Activated CD4-positive, alpha-beta T cell treated with anti-CD3 and anti-CD28 coated beads, Interleukin-2, amount 10 ng/mL, durations not matched to agents 24 days and 14 days (primary cell): ENCODE measurements at regions not wholly inside any gene's neighbourhood (a gene's known extent, or its start where the extent isn't known, plus 50 kb on each side); places are given as distances from the start of the nearest gene placed in this dataset.
"Not testable (repeated sequence)": the region's sequence is repeated elsewhere in the genome, so short reads cannot be mapped to it uniquely, and the experiment has no call there.

Experiments
- DNase-seq: peaks from one replicate; pipeline ENCODE4 v3.0.0; 2022
- H3K27ac Mint-ChIP-seq: one replicate; pipeline ENCODE4 v1.8.0; 2022; ENCODE audit warnings: mild to moderate bottlenecking, mixed read lengths
- H3K27me3 Mint-ChIP-seq: one replicate; pipeline ENCODE4 v1.8.0; 2022; ENCODE audit warnings: mixed read lengths
- H3K36me3 Mint-ChIP-seq: one replicate; pipeline ENCODE4 v1.8.0; 2022; ENCODE audit warnings: low read depth, mild to moderate bottlenecking, mixed read lengths
- H3K4me1 Mint-ChIP-seq: one replicate; pipeline ENCODE4 v1.8.0; 2021; ENCODE audit warnings: mixed read lengths
- H3K4me3 Mint-ChIP-seq: one replicate; pipeline ENCODE4 v1.8.0; 2022; ENCODE audit warnings: mild to moderate bottlenecking, moderate library complexity, mixed read lengths
- H3K9me3 Mint-ChIP-seq: one replicate; pipeline ENCODE4 v1.8.0; 2021; ENCODE audit warnings: mixed read lengths
- intact Hi-C: fragments of 100-400 bp; cut with micrococcal nuclease; formaldehyde crosslinking; loops from one replicate; pipeline ENCODE4 v1.15.1; 2023

GRCh38 chr6:166703149-166703710, 76.2 kb upstream of the RPS6KA2 start:
- Mint-ChIP-seq H3K36me3 (no peaks in the 10 kb centered on the region), H3K4me1 (peaks cover 2% of the 10 kb centered on the region), H3K27me3 (peaks cover 11% of the 10 kb centered on the region), H3K9me3 (no peaks in the 10 kb centered on the region), H3K4me3 (no peak overlapping the region), H3K27ac (no peak overlapping the region)
- intact Hi-C loops: no loop called here
- no peak for DNase-seq

- H3K9me3 Mint-ChIP-seq, H3K27ac Mint-ChIP-seq, H3K4me3 Mint-ChIP-seq, intact Hi-C loops, H3K27me3 Mint-ChIP-seq, H3K4me1 Mint-ChIP-seq, H3K36me3 Mint-ChIP-seq, DNase-seq: not testable (repeated sequence)
Observed at GRCh38 chr6:166701424-166701823, 74.4 kb upstream of the RPS6KA2 start.

- intact Hi-C loops, DNase-seq, H3K27me3 Mint-ChIP-seq, H3K4me1 Mint-ChIP-seq, H3K27ac Mint-ChIP-seq, H3K9me3 Mint-ChIP-seq, H3K4me3 Mint-ChIP-seq, H3K36me3 Mint-ChIP-seq: not testable (repeated sequence)
Observed at GRCh38 chr6:166700871-166701270, 73.8 kb upstream of the RPS6KA2 start.

GRCh38 chr6:166697113-166697512, 70.1 kb upstream of the RPS6KA2 start:
- DNase-seq: no peak
- no peaks in the 10 kb centered on the region for H3K27me3 Mint-ChIP-seq
- no peak overlapping the region for H3K4me3 Mint-ChIP-seq
- intact Hi-C loops: no loop called here
- no peak overlapping the region for H3K27ac Mint-ChIP-seq
- H3K9me3 Mint-ChIP-seq: no peaks in the 10 kb centered on the region
- no peaks in the 10 kb centered on the region for H3K4me1 Mint-ChIP-seq
- no peaks in the 10 kb centered on the region for H3K36me3 Mint-ChIP-seq

- Mint-ChIP-seq H3K27ac (no peak overlapping the region), H3K4me1 (no peaks in the 10 kb centered on the region), H3K9me3 (no peaks in the 10 kb centered on the region), H3K27me3 (no peaks in the 10 kb centered on the region), H3K36me3 (no peaks in the 10 kb centered on the region), H3K4me3 (no peak overlapping the region)
- no peak for DNase-seq
- intact Hi-C loops: no loop called here
Observed at GRCh38 chr6:166693880-166694279, 66.8 kb upstream of the RPS6KA2 start.

DNA sequence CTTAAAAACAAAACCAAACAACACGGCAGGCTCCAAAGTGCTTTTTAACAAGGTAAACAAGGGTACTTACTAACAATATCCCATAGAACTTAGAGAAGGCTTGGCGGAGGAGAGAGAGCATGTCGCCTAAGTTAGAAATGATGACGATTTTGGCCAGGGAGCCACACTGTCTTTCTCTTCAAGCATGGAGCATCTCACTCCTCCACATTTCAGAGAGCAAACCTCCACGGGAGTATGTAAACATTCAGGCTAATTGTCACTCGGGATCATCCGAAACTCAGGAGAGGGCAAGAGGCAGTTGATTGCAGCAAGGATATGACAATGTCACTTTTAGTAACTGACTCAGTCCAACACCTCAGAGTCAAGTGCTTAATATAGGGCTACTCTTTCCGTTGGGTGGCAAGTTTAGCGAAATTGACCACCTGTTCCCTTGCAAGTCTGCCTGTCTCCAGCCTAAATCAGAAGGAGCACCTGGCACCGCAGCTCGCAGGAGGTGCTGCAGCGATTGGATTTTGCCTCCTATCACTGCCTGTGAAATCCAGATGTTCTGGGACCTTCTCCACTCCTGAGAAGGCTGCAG, 65.8 kb upstream of the RPS6KA2 start:
- intact Hi-C loops: no loop called here
- Mint-ChIP-seq H3K27ac (no peak overlapping the region), H3K36me3 (no peaks in the 10 kb centered on the region), H3K4me3 (no peak overlapping the region), H3K9me3 (no peaks in the 10 kb centered on the region), H3K4me1 (no peaks in the 10 kb centered on the region), H3K27me3 (no peaks in the 10 kb centered on the region)
- no peak for DNase-seq

DNA sequence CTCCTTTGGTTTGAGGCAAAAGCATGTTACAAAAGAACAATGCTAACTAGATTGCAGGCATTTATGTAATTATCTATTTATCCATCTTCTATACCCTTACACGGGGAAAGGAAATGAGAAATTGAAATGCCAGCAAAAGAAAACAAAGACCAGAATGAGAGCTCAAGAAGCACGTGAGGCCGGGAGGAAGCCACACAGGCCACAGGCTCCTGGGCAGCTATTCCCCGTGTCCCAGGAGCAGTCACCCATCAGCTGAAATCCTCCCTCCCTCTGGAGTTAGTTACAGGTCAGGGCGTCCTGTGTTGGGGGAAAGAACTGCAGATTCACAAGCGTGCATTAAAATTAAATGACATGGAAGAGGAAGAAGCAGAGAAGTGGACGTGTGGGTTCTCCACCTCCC, 64.7 kb upstream of the RPS6KA2 start:
- H3K27me3 Mint-ChIP-seq: no peaks in the 10 kb centered on the region
- no peaks in the 10 kb centered on the region for H3K9me3 Mint-ChIP-seq
- H3K27ac Mint-ChIP-seq: no peak overlapping the region
- H3K36me3 Mint-ChIP-seq: no peaks in the 10 kb centered on the region
- no peaks in the 10 kb centered on the region for H3K4me1 Mint-ChIP-seq
- intact Hi-C loops: no loop called here
- DNase-seq: no peak
- no peak overlapping the region for H3K4me3 Mint-ChIP-seq

DNA sequence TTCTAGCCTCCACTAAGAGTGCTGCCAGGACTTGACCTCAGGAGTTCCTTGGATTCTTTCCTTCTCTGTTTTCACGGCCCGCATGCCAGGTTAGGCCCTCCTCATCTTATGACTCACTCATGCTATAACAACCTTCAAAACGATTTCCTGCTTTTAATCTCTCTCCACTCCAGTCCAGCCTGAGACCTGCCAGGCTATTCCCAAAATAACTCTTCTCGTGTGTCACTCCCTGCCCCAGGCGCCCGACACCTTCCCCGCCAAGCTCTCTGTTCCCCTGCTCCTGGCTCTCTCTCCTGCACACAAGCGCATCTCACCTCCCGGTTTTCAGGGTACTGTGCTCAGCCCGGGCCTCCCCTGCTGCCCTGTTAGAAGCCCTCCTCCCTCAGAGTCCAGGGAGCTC, 64.1 kb upstream of the RPS6KA2 start:
- no peaks in the 10 kb centered on the region for H3K4me1 Mint-ChIP-seq
- intact Hi-C loops: no loop called here
- H3K27me3 Mint-ChIP-seq: no peaks in the 10 kb centered on the region
- H3K27ac Mint-ChIP-seq: no peak overlapping the region
- no peaks in the 10 kb centered on the region for H3K36me3 Mint-ChIP-seq
- H3K4me3 Mint-ChIP-seq: no peak overlapping the region
- no peak for DNase-seq
- H3K9me3 Mint-ChIP-seq: no peaks in the 10 kb centered on the region

GRCh38 chr6:166689687-166690086, 62.6 kb upstream of the RPS6KA2 start:
- DNase-seq: no peak
- Mint-ChIP-seq H3K27me3 (no peaks in the 10 kb centered on the region), H3K27ac (no peak overlapping the region), H3K4me3 (no peak overlapping the region), H3K9me3 (no peaks in the 10 kb centered on the region), H3K36me3 (no peaks in the 10 kb centered on the region), H3K4me1 (no peaks in the 10 kb centered on the region)
- intact Hi-C loops: no loop called here

GRCh38 chr6:166688901-166689300, 61.9 kb upstream of the RPS6KA2 start:
- Mint-ChIP-seq H3K36me3 (no peaks in the 10 kb centered on the region), H3K27me3 (no peaks in the 10 kb centered on the region), H3K9me3 (no peaks in the 10 kb centered on the region), H3K4me1 (no peaks in the 10 kb centered on the region), H3K27ac (no peak overlapping the region), H3K4me3 (no peak overlapping the region)
- DNase-seq: no peak
- intact Hi-C loops: no loop called here

DNA sequence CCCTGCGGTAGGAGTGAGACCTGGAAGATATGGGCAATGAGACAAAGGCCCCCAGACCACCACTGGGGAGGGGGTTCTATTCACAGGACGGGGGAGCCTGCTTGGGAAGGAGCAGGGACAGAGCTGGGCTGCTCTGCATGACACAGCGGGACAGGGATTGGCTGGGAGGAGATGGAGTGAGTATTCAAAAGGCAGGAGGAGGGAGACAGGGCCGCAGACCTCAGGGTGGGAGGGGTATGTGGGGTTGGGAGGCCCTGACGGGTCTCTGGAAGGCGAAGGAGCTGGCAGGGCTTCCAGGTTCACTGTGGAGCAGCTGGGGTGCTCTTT, 60.8 kb upstream of the RPS6KA2 start:
- intact Hi-C loops: no loop called here
- no peaks in the 10 kb centered on the region for H3K9me3 Mint-ChIP-seq
- no peaks in the 10 kb centered on the region for H3K27me3 Mint-ChIP-seq
- no peak for DNase-seq
- no peaks in the 10 kb centered on the region for H3K36me3 Mint-ChIP-seq
- H3K27ac Mint-ChIP-seq: no peak overlapping the region
- no peaks in the 10 kb centered on the region for H3K4me1 Mint-ChIP-seq
- H3K4me3 Mint-ChIP-seq: no peak overlapping the region

- Mint-ChIP-seq H3K4me1 (no peaks in the 10 kb centered on the region), H3K9me3 (no peaks in the 10 kb centered on the region), H3K27me3 (no peaks in the 10 kb centered on the region), H3K27ac (no peak overlapping the region), H3K4me3 (no peak overlapping the region), H3K36me3 (no peaks in the 10 kb centered on the region)
- no peak for DNase-seq
- intact Hi-C loops: no loop called here
Observed at GRCh38 chr6:166687070-166687878, 60.2 kb upstream of the RPS6KA2 start.

- Mint-ChIP-seq H3K36me3 (no peaks in the 10 kb centered on the region), H3K27ac (no peak overlapping the region), H3K27me3 (no peaks in the 10 kb centered on the region), H3K9me3 (no peaks in the 10 kb centered on the region), H3K4me3 (no peak overlapping the region), H3K4me1 (no peaks in the 10 kb centered on the region)
- intact Hi-C loops: no loop called here
- no peak for DNase-seq
Observed at GRCh38 chr6:166686317-166686716, 59.3 kb upstream of the RPS6KA2 start.

DNA sequence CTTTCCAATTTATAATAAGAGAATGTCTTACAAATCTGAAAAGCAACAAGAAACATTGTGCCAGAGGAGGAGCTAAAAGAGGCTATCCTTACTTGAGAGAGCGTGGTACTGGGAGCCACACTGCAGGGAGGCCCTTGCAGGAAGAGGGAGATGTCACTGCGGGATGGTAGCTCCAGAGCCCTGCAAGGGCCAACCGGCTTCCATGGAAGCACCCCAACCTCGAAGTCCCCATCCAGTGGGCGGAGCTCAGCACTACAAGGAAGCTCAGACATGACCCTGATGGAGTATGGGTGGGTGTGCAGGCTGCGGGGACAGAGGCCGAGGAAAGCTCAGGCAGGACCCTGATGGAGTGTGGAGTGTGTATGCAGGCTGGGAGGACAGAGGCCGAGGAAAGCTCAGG, 57.8 kb upstream of the RPS6KA2 start:
- no peak overlapping the region for H3K4me3 Mint-ChIP-seq
- H3K9me3 Mint-ChIP-seq: no peaks in the 10 kb centered on the region
- no peaks in the 10 kb centered on the region for H3K27me3 Mint-ChIP-seq
- H3K36me3 Mint-ChIP-seq: no peaks in the 10 kb centered on the region
- no peaks in the 10 kb centered on the region for H3K4me1 Mint-ChIP-seq
- no peak overlapping the region for H3K27ac Mint-ChIP-seq
- intact Hi-C loops: no loop called here
- no peak for DNase-seq

GRCh38 chr6:166684170-166684569, 57.1 kb upstream of the RPS6KA2 start:
- H3K4me3 Mint-ChIP-seq: no peak overlapping the region

More at GRCh38 chr6:166684170-166684569, 57.1 kb upstream of the RPS6KA2 start:
- Mint-ChIP-seq H3K9me3 (no peaks in the 10 kb centered on the region), H3K4me1 (no peaks in the 10 kb centered on the region), H3K36me3 (no peaks in the 10 kb centered on the region), H3K27ac (no peak overlapping the region), H3K27me3 (no peaks in the 10 kb centered on the region)
- DNase-seq: no peak
- intact Hi-C loops: no loop called here
